ENCODE measurements at regions not wholly inside any gene's neighbourhood (a gene's known extent, or its start where the extent isn't known, plus 50 kb on each side); places are given as distances from the start of the nearest gene placed in this dataset.

- Histone ChIP-seq H3K27ac (no peak overlapping the region), H3K27me3 (no peaks in the 10 kb centered on the region), H3K9me3 (no peaks in the 10 kb centered on the region), H3K4me1 (no peaks in the 10 kb centered on the region), H3K4me3 (no peak overlapping the region), H3K36me3 (no peaks in the 10 kb centered on the region)
- in situ Hi-C loops (cut with MboI; ENCODE audit: low pct_ligation_motif_present in 1 of 4, low pct_unique_long_range_greater_than_20kb in 1 of 4, low sequenced_read_pairs in 3 of 4): no loop called here
- DNase-seq: no peak
- intact Hi-C loops (cut with DNase I; ENCODE audit: low total_unique reads): no loop called here
- TF ChIP-seq CTCF (IDR thresholded peaks at IDR 0.05): no peak
- TF ChIP-seq EP300 (IDR thresholded peaks at IDR 0.05; ENCODE audit: low read depth): no peak
- TF ChIP-seq POLR2AphosphoS5 (IDR thresholded peaks at IDR 0.05): no peak
- no peak for TF ChIP-seq POLR2A (IDR thresholded peaks at IDR 0.05)
- 76 to 84% methylated on average over 5 to 12 of the region's 12 CpGs for WGBS, 2 donors (ENCODE audit: low coverage in 1 of 2)
Observed at GRCh38 chr17:31789707-31790505, 69.1 kb downstream of the COPRS start.

GRCh38 chr17:31788956-31789355 is 70.1 kb downstream of the COPRS start:
- H3K4me1 ChIP-seq: no peaks in the 10 kb centered on the region
- intact Hi-C loops (cut with DNase I; ENCODE audit: low total_unique reads): loop anchor here (1.0 kb wide), 1 partner anchor 212 kb away; no protein-coding TSS in a partner anchor
- no peaks in the 10 kb centered on the region for H3K9me3 ChIP-seq
- in situ Hi-C loops (cut with MboI; ENCODE audit: low pct_ligation_motif_present in 1 of 4, low pct_unique_long_range_greater_than_20kb in 1 of 4, low sequenced_read_pairs in 3 of 4): no loop called here
- no peak for DNase-seq
- no peaks in the 10 kb centered on the region for H3K27me3 ChIP-seq
- H3K27ac ChIP-seq: peak overlapping the region in 1 of 4 donors; percentile 20
- H3K36me3 ChIP-seq: no peaks in the 10 kb centered on the region
- 88 to 94% methylated on average over 1 to 4 of the region's 4 CpGs for WGBS, 2 donors (ENCODE audit: low coverage in 1 of 2)
- H3K4me3 ChIP-seq: no peak overlapping the region
- TF ChIP-seq CTCF (IDR thresholded peaks at IDR 0.05) (no peak), POLR2A (IDR thresholded peaks at IDR 0.05) (no peak), EP300 (IDR thresholded peaks at IDR 0.05; ENCODE audit: low read depth) (no peak), POLR2AphosphoS5 (IDR thresholded peaks at IDR 0.05) (no peak)

GRCh38 chr17:31788571-31788946 is 70.5 kb downstream of the COPRS start:
- Histone ChIP-seq H3K9me3 (no peaks in the 10 kb centered on the region), H3K4me3 (no peak overlapping the region), H3K27ac (peak overlapping the region in 3 of 4 donors; percentile 20 to 54 (median 49)), H3K36me3 (no peaks in the 10 kb centered on the region), H3K27me3 (no peaks in the 10 kb centered on the region), H3K4me1 (no peaks in the 10 kb centered on the region)
- 78 to 100% methylated on average over 1 to 3 of the region's 3 CpGs for WGBS, 2 donors (ENCODE audit: low coverage in 1 of 2)
- in situ Hi-C loops (cut with MboI; ENCODE audit: low pct_ligation_motif_present in 1 of 4, low pct_unique_long_range_greater_than_20kb in 1 of 4, low sequenced_read_pairs in 3 of 4) (no loop called here), intact Hi-C loops (cut with DNase I; ENCODE audit: low total_unique reads) (loop anchor here (1.0 kb wide), 1 partner anchor 211 kb away; no protein-coding TSS in a partner anchor)
- DNase-seq: no peak
- TF ChIP-seq EP300 (IDR thresholded peaks at IDR 0.05; ENCODE audit: low read depth) (no peak), POLR2AphosphoS5 (IDR thresholded peaks at IDR 0.05) (no peak), POLR2A (IDR thresholded peaks at IDR 0.05) (no peak)

- intact Hi-C loops (cut with DNase I; ENCODE audit: low total_unique reads): loop anchor here (1.0 kb wide), 1 partner anchor 211 kb away; no protein-coding TSS in a partner anchor
- H3K36me3 ChIP-seq: no peaks in the 10 kb centered on the region
- peak overlapping the region; percentile 11 to 62 (median 52) for H3K27ac ChIP-seq
- no peaks in the 10 kb centered on the region for H3K27me3 ChIP-seq
- no peaks in the 10 kb centered on the region for H3K4me1 ChIP-seq
- 79 to 80% methylated on average over 3 to 7 of the region's 7 CpGs for WGBS, 2 donors (ENCODE audit: low coverage in 1 of 2)
- DNase-seq: peak; percentile 39
- in situ Hi-C loops (cut with MboI; ENCODE audit: low pct_ligation_motif_present in 1 of 4, low pct_unique_long_range_greater_than_20kb in 1 of 4, low sequenced_read_pairs in 3 of 4): no loop called here
- no peaks in the 10 kb centered on the region for H3K9me3 ChIP-seq
- H3K4me3 ChIP-seq: no peak overlapping the region
- TF ChIP-seq POLR2AphosphoS5 (IDR thresholded peaks at IDR 0.05) (peak in 1 of 3 donors; percentile 27), EP300 (IDR thresholded peaks at IDR 0.05; ENCODE audit: low read depth) (no peak)
Observed at GRCh38 chr17:31787857-31788570, 71.0 kb downstream of the COPRS start.
